ENCODE measurements at regions not wholly inside any gene's neighbourhood (a gene's known extent, or its start where the extent isn't known, plus 50 kb on each side); places are given as distances from the start of the nearest gene placed in this dataset.

DNA sequence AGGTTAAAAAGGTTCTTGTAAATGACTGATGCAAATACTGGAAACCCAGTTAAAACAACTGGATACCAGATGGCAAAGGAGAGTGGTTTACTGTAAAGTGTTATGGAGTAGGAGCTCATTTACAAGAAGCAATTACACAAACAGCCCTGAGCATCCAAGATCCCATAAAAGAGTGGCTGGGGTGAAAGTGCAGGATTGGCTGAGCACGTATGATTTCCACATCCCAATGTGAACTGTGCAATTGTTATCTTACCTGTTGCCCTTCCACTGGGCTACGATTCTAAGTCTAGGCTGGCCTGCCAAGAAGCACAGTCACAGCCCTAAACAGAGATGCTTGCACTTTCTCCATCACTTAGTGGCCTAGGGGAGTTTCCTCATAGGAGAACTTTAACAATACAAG lies 277.6 kb upstream of the RUNX1 start:
- no peak overlapping the region for H3K27ac ChIP-seq (replicated peaks)
- TF ChIP-seq POLR2AphosphoS5 (IDR thresholded peaks at IDR 0.05; ENCODE audit: low read depth): no peak
- TF ChIP-seq, protein P1, sequence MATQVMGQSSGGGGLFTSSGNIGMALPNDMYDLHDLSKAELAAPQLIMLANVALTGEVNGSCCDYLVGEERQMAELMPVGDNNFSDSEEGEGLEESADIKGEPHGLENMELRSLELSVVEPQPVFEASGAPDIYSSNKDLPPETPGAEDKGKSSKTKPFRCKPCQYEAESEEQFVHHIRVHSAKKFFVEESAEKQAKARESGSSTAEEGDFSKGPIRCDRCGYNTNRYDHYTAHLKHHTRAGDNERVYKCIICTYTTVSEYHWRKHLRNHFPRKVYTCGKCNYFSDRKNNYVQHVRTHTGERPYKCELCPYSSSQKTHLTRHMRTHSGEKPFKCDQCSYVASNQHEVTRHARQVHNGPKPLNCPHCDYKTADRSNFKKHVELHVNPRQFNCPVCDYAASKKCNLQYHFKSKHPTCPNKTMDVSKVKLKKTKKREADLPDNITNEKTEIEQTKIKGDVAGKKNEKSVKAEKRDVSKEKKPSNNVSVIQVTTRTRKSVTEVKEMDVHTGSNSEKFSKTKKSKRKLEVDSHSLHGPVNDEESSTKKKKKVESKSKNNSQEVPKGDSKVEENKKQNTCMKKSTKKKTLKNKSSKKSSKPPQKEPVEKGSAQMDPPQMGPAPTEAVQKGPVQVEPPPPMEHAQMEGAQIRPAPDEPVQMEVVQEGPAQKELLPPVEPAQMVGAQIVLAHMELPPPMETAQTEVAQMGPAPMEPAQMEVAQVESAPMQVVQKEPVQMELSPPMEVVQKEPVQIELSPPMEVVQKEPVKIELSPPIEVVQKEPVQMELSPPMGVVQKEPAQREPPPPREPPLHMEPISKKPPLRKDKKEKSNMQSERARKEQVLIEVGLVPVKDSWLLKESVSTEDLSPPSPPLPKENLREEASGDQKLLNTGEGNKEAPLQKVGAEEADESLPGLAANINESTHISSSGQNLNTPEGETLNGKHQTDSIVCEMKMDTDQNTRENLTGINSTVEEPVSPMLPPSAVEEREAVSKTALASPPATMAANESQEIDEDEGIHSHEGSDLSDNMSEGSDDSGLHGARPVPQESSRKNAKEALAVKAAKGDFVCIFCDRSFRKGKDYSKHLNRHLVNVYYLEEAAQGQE (IDR thresholded peaks at IDR 0.05; ENCODE audit: insufficient replicate concordance, low read depth): no peak
- TF ChIP-seq SPI1 (IDR thresholded peaks at IDR 0.05; ENCODE audit: borderline replicate concordance, low read depth): no peak
- TF ChIP-seq, protein P2, sequence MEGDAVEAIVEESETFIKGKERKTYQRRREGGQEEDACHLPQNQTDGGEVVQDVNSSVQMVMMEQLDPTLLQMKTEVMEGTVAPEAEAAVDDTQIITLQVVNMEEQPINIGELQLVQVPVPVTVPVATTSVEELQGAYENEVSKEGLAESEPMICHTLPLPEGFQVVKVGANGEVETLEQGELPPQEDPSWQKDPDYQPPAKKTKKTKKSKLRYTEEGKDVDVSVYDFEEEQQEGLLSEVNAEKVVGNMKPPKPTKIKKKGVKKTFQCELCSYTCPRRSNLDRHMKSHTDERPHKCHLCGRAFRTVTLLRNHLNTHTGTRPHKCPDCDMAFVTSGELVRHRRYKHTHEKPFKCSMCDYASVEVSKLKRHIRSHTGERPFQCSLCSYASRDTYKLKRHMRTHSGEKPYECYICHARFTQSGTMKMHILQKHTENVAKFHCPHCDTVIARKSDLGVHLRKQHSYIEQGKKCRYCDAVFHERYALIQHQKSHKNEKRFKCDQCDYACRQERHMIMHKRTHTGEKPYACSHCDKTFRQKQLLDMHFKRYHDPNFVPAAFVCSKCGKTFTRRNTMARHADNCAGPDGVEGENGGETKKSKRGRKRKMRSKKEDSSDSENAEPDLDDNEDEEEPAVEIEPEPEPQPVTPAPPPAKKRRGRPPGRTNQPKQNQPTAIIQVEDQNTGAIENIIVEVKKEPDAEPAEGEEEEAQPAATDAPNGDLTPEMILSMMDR (IDR thresholded peaks at IDR 0.05; ENCODE audit: insufficient read depth, low read length): no peak
- TF ChIP-seq GABPA (IDR thresholded peaks at IDR 0.05; ENCODE audit: low read depth): no peak
- no peaks in the 10 kb centered on the region for H3K27me3 ChIP-seq (ENCODE audit: insufficient read depth, poor library complexity, severe bottlenecking)
- no peak overlapping the region for H3K4me3 ChIP-seq (replicated peaks; ENCODE audit: insufficient read depth, low read length)
- no peak for DNase-seq (ENCODE audit: low read depth in 1 of 2, low spot score in 1 of 2)

GRCh38 chr21:35325953-35326352 lies 276.9 kb upstream of the RUNX1 start:
- no peak for TF ChIP-seq POLR2AphosphoS5 (IDR thresholded peaks at IDR 0.05; ENCODE audit: low read depth)
- TF ChIP-seq GABPA (IDR thresholded peaks at IDR 0.05; ENCODE audit: low read depth): no peak
- TF ChIP-seq, protein P2 (IDR thresholded peaks at IDR 0.05; ENCODE audit: insufficient read depth, low read length): no peak
- no peak for TF ChIP-seq SPI1 (IDR thresholded peaks at IDR 0.05; ENCODE audit: borderline replicate concordance, low read depth)
- H3K27ac ChIP-seq (replicated peaks): no peak overlapping the region
- no peak for DNase-seq (ENCODE audit: low read depth in 1 of 2, low spot score in 1 of 2)
- no peaks in the 10 kb centered on the region for H3K27me3 ChIP-seq (ENCODE audit: insufficient read depth, poor library complexity, severe bottlenecking)
- no peak overlapping the region for H3K4me3 ChIP-seq (replicated peaks; ENCODE audit: insufficient read depth, low read length)

- DNase-seq (ENCODE audit: low read depth in 1 of 2, low spot score in 1 of 2): no peak
- no peak overlapping the region for H3K27ac ChIP-seq (replicated peaks)
- TF ChIP-seq, protein P2 (IDR thresholded peaks at IDR 0.05; ENCODE audit: insufficient read depth, low read length): no peak
- TF ChIP-seq SPI1 (IDR thresholded peaks at IDR 0.05; ENCODE audit: borderline replicate concordance, low read depth): no peak
- no peak overlapping the region for H3K4me3 ChIP-seq (replicated peaks; ENCODE audit: insufficient read depth, low read length)
- H3K27me3 ChIP-seq (ENCODE audit: insufficient read depth, poor library complexity, severe bottlenecking): no peaks in the 10 kb centered on the region
Measured at GRCh38 chr21:35324372-35325220, 275.5 kb upstream of the RUNX1 start.

DNA sequence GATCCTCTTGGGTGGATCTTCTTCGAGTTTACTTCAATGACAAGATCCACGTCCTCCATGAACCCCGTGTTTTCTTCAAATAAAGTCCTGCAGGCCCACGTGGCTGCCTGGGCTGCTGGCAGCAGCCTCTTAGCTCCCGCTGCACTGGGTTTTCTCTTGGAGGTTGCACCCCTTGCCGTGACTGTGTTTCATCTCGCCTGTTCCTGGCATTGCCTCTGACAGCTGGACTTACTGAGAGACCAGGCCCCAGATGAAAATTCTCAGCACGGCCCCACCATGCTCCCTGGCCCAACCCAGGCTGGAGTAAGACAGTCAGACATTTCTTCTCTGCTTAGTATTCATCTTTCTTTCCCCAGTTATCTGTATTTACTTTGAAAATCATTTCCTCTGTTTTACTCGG lies 274.8 kb upstream of the RUNX1 start:
- no peak overlapping the region for H3K4me3 ChIP-seq (replicated peaks; ENCODE audit: insufficient read depth, low read length)
- no peak for DNase-seq (ENCODE audit: low read depth in 1 of 2, low spot score in 1 of 2)
- no peaks in the 10 kb centered on the region for H3K27me3 ChIP-seq (ENCODE audit: insufficient read depth, poor library complexity, severe bottlenecking)
- no peak overlapping the region for H3K27ac ChIP-seq (replicated peaks)
- TF ChIP-seq SPI1 (IDR thresholded peaks at IDR 0.05; ENCODE audit: borderline replicate concordance, low read depth) (no peak), POLR2AphosphoS5 (IDR thresholded peaks at IDR 0.05; ENCODE audit: low read depth) (no peak), GABPA (IDR thresholded peaks at IDR 0.05; ENCODE audit: low read depth) (no peak)
- TF ChIP-seq, protein P1 (IDR thresholded peaks at IDR 0.05; ENCODE audit: insufficient replicate concordance, low read depth): no peak
- TF ChIP-seq, protein P2 (IDR thresholded peaks at IDR 0.05; ENCODE audit: insufficient read depth, low read length): no peak

Measured in HL-60 (cell line).